BJ (cell line): ENCODE measurements at regions not wholly inside any gene's neighbourhood (a gene's known extent, or its start where the extent isn't known, plus 50 kb on each side); places are given as distances from the start of the nearest gene placed in this dataset.

ENCODE experiments used
- CTCF ChIA-PET: fragments of 350-600 bp; formaldehyde crosslinking; extraction: SDS; loops from one replicate; lab custom pipeline; 2021; ENCODE audit warnings: antibody characterized with exemption, inconsistent platforms; lab: Yijun Ruan, JAX
- POLR2A ChIA-PET: fragments of 300-600 bp; sonication (Branson Sonifier 250); formaldehyde crosslinking; extraction: SDS; loops from one replicate; lab custom pipeline; 2021; ENCODE audit warnings: antibody characterized with exemption; lab: Charles Lee
- DNase-seq: peaks from one replicate; pipeline ENCODE4 v3.0.0-alpha.2; 2011; ENCODE audit warnings: low read depth
- H3K27me3 ChIP-seq: 2 replicates; pipeline ENCODE4 v1.6.0; 2011; ENCODE audit warnings: low read length; ENCODE audit not compliant: control insufficient read depth, insufficient read depth
- H3K36me3 ChIP-seq: 2 replicates; pipeline ENCODE4 v1.5.1; 2011; ENCODE audit warnings: low read length; ENCODE audit not compliant: control insufficient read depth, insufficient read depth
- H3K4me3 ChIP-seq: 2 replicates; pipeline ENCODE4 v1.5.1; 2011; ENCODE audit warnings: low read depth, mild to moderate bottlenecking, control low read depth, low read length
- TF ChIP-seq, protein P1 (sequence below): IDR thresholded peaks from 2 replicates; pipeline ENCODE4 v1.5.1; 2011; ENCODE audit warnings: low read depth, mild to moderate bottlenecking, control low read depth, inconsistent platforms, low read length, moderate library complexity; ENCODE audit not compliant: insufficient read depth

GRCh38 chrX:4277122-4277521 is 563.7 kb upstream of the PRKX start:
- Histone ChIP-seq H3K36me3 (no peaks in the 10 kb centered on the region), H3K4me3 (no peak overlapping the region), H3K27me3 (no peaks in the 10 kb centered on the region)
- ChIA-PET POLR2A (no interaction called here), CTCF (no interaction called here)
- TF ChIP-seq, protein P1, sequence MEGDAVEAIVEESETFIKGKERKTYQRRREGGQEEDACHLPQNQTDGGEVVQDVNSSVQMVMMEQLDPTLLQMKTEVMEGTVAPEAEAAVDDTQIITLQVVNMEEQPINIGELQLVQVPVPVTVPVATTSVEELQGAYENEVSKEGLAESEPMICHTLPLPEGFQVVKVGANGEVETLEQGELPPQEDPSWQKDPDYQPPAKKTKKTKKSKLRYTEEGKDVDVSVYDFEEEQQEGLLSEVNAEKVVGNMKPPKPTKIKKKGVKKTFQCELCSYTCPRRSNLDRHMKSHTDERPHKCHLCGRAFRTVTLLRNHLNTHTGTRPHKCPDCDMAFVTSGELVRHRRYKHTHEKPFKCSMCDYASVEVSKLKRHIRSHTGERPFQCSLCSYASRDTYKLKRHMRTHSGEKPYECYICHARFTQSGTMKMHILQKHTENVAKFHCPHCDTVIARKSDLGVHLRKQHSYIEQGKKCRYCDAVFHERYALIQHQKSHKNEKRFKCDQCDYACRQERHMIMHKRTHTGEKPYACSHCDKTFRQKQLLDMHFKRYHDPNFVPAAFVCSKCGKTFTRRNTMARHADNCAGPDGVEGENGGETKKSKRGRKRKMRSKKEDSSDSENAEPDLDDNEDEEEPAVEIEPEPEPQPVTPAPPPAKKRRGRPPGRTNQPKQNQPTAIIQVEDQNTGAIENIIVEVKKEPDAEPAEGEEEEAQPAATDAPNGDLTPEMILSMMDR = no peak
- DNase-seq = no peak

DNA sequence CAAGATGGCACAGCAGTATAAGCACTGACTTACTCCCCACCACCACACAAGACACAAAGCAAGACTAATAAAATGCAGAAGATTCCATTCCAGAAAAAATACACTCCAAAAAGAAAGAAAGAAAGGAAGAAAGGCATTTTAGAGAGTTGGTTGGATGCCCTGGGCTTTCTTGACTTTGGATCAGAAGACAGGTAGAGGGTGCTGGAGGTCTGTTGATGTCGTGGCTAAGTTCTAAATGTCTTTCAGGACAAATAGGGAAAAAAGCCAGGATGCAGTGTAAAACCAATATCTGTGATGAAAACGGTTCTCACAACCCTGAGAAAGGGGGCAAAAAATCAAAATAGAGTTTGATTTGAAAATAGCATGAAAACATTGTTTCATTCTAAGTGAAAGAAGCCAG is 555.2 kb upstream of the PRKX start:
- TF ChIP-seq, protein P1 = no peak
- Histone ChIP-seq H3K36me3 (no peaks in the 10 kb centered on the region), H3K4me3 (no peak overlapping the region), H3K27me3 (no peaks in the 10 kb centered on the region)
- ChIA-PET CTCF (no interaction called here), POLR2A (no interaction called here)
- DNase-seq = no peak

GRCh38 chrX:4265036-4265435 is 551.6 kb upstream of the PRKX start:
- H3K4me3 ChIP-seq = no peak overlapping the region
- TF ChIP-seq, protein P1 = no peak
- no peaks in the 10 kb centered on the region for H3K27me3 ChIP-seq
- no peak for DNase-seq
- H3K36me3 ChIP-seq = no peaks in the 10 kb centered on the region
- CTCF ChIA-PET = no interaction called here
- POLR2A ChIA-PET = no interaction called here

GRCh38 chrX:4263030-4263803 is 549.8 kb upstream of the PRKX start:
- no peaks in the 10 kb centered on the region for H3K36me3 ChIP-seq
- TF ChIP-seq, protein P1 = no peak
- ChIA-PET CTCF (no interaction called here), POLR2A (no interaction called here)
- no peaks in the 10 kb centered on the region for H3K27me3 ChIP-seq
- no peak for DNase-seq
- H3K4me3 ChIP-seq = no peak overlapping the region

- TF ChIP-seq, protein P1 = no peak
- Histone ChIP-seq H3K36me3 (no peaks in the 10 kb centered on the region), H3K4me3 (no peak overlapping the region), H3K27me3 (no peaks in the 10 kb centered on the region)
- CTCF ChIA-PET = no interaction called here
- DNase-seq = no peak
- POLR2A ChIA-PET = no interaction called here
Observed at GRCh38 chrX:4253092-4253491, 539.6 kb upstream of the PRKX start.
